Fibroblast of lung (primary cell): ENCODE measurements at regions not wholly inside any gene's neighbourhood (a gene's known extent, or its start where the extent isn't known, plus 50 kb on each side); places are given as distances from the start of the nearest gene placed in this dataset.
"Not testable (repeated sequence)": the region's sequence is repeated elsewhere in the genome, so short reads cannot be mapped to it uniquely, and the experiment has no call there.

Source experiments
- DNase-seq, 2 donors: peaks; one replicate each; pipeline versions ENCODE4 v3.0.0 to v3.0.0-alpha.2; 2010; ENCODE audit warnings: low read depth in 2 of 2
- H2AFZ ChIP-seq: 2 replicates; pipeline ENCODE4 v1.5.1; 2012; ENCODE audit warnings: low read length, control low read depth, inconsistent platforms
- H3K27ac ChIP-seq: 2 replicates; pipeline ENCODE4 v1.5.1; 2011; ENCODE audit warnings: low read length, control low read depth; ENCODE audit not compliant: insufficient read depth
- H3K27me3 ChIP-seq: 2 replicates; pipeline ENCODE4 v1.5.1; 2011; ENCODE audit warnings: mild to moderate bottlenecking, low read length; ENCODE audit not compliant: control insufficient read depth, insufficient read depth
- H3K36me3 ChIP-seq: 2 replicates; pipeline ENCODE4 v1.5.1; 2011; ENCODE audit warnings: low read length; ENCODE audit not compliant: control insufficient read depth, insufficient read depth
- H3K4me1 ChIP-seq: 2 replicates; pipeline ENCODE4 v1.5.1; 2011; ENCODE audit warnings: low read length; ENCODE audit not compliant: control insufficient read depth, insufficient read depth; ENCODE audit errors: extremely low read depth
- H3K4me2 ChIP-seq: 2 replicates; pipeline ENCODE4 v1.5.1; 2011; ENCODE audit warnings: low read length, control low read depth; ENCODE audit not compliant: insufficient read depth; ENCODE audit errors: extremely low read depth
- H3K4me3 ChIP-seq, 4 experiments: fragments of 200-600 bp in 1 of 4; sonication (generic) in 1 of 4; replicated peaks in 1 of 4; 2 replicates each; pipeline ENCODE4 v1.5.1; 2011 to 2016; ENCODE audit warnings: low read length in 4 of 4, low read depth in 3 of 4, mild to moderate bottlenecking in 3 of 4, control low read depth in 2 of 4, inconsistent platforms in 1 of 4, mixed read lengths in 1 of 4; ENCODE audit not compliant: insufficient read depth in 1 of 4; ENCODE audit errors: control extremely low read depth in 1 of 4
- H3K79me2 ChIP-seq: 2 replicates; pipeline ENCODE4 v1.5.1; 2012; ENCODE audit warnings: mild to moderate bottlenecking, low read length, inconsistent platforms; ENCODE audit not compliant: control insufficient read depth, insufficient read depth
- H3K9ac ChIP-seq: 2 replicates; pipeline ENCODE4 v1.5.1; 2011; ENCODE audit warnings: mild to moderate bottlenecking, low read length, control low read depth; ENCODE audit not compliant: insufficient read depth
- H3K9me3 ChIP-seq: 2 replicates; pipeline ENCODE4 v1.5.1; 2012; ENCODE audit warnings: low read depth, low read length; ENCODE audit not compliant: control insufficient read depth, insufficient read depth
- H4K20me1 ChIP-seq: 2 replicates; pipeline ENCODE4 v1.5.1; 2011; ENCODE audit warnings: low read length; ENCODE audit not compliant: control insufficient read depth, insufficient read depth; ENCODE audit errors: extremely low read depth
- EZH2 ChIP-seq: IDR thresholded peaks from 2 replicates; pipeline ENCODE4 v1.5.1; 2012; ENCODE audit warnings: low read length, control low read depth, mild to moderate bottlenecking; ENCODE audit errors: missing control alignments
- TF ChIP-seq, protein P1 (sequence below), 2 donors: IDR thresholded peaks in 1 of 2; conservative IDR thresholded peaks in 1 of 2; 1 replicate in 1 of 2; 2 replicates in 1 of 2; pipeline ENCODE4 v1.5.1; 2011 to 2012; ENCODE audit warnings: low read length in 2 of 2, control low read depth in 1 of 2, inconsistent platforms in 1 of 2, low read depth in 1 of 2, mild to moderate bottlenecking in 1 of 2

DNA sequence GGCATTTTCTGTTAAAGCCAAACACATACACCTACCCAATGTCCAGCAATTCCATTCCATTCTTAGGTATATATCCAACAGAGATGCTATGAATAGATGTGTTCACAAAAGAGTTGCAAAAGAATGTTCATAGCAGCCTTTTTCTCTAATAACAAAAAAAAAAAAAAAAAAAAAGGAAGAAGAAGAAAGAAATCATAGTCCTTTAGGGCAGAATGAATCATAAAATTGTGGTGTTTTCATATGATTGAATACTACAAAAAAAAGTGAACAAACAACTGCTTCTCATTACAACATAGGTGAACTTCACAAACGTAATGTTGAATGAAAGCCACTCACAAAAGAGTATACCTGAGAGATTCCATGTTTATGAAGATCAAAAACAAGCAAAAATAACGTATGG is 66.8 kb upstream of the GRK3 start:
- TF ChIP-seq, protein P1, sequence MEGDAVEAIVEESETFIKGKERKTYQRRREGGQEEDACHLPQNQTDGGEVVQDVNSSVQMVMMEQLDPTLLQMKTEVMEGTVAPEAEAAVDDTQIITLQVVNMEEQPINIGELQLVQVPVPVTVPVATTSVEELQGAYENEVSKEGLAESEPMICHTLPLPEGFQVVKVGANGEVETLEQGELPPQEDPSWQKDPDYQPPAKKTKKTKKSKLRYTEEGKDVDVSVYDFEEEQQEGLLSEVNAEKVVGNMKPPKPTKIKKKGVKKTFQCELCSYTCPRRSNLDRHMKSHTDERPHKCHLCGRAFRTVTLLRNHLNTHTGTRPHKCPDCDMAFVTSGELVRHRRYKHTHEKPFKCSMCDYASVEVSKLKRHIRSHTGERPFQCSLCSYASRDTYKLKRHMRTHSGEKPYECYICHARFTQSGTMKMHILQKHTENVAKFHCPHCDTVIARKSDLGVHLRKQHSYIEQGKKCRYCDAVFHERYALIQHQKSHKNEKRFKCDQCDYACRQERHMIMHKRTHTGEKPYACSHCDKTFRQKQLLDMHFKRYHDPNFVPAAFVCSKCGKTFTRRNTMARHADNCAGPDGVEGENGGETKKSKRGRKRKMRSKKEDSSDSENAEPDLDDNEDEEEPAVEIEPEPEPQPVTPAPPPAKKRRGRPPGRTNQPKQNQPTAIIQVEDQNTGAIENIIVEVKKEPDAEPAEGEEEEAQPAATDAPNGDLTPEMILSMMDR (conservative IDR thresholded peaks at IDR 0.05 in 1 of 2, IDR thresholded peaks at IDR 0.05 in 1 of 2; ENCODE audit: low read depth in 1 of 2, low read length in 2 of 2), result no peak
- no peak for TF ChIP-seq EZH2
- Histone ChIP-seq H3K4me2 (no peak overlapping the region), H3K79me2 (no peaks in the 10 kb centered on the region), H3K9ac (no peak overlapping the region), H3K27me3 (no peaks in the 10 kb centered on the region), H3K27ac (no peak overlapping the region), H3K4me1 (no peaks in the 10 kb centered on the region), H3K36me3 (no peaks in the 10 kb centered on the region), H4K20me1 (no peaks in the 10 kb centered on the region), H3K4me3 (no peak overlapping the region), H2AFZ (no peak overlapping the region), H3K9me3 (no peaks in the 10 kb centered on the region)
- no peak for DNase-seq

DNA sequence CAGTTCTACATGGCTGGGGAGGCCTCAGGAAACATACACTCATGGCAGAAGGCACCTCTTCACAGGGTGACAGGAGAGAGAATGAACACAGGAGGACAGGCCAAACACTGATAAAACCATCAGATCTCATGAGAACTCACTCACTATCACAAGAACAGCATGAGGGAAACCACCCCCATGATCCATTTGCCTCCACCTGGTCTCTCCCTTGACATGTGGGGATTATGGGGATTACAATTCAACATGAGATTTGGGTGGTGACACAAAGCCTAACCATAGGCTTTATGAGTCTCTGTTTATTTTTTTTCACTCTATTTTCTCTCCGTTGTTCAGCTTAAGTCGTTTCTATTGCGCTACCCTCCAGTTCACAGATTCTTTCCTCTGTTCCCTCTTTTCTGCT is 63.8 kb upstream of the GRK3 start:
- not testable (repeated sequence) for H3K4me1 ChIP-seq, H3K4me2 ChIP-seq, H3K79me2 ChIP-seq, H3K9ac ChIP-seq, H3K4me3 ChIP-seq, H3K36me3 ChIP-seq, H4K20me1 ChIP-seq, DNase-seq, H3K9me3 ChIP-seq, H3K27ac ChIP-seq, H2AFZ ChIP-seq, H3K27me3 ChIP-seq

DNA sequence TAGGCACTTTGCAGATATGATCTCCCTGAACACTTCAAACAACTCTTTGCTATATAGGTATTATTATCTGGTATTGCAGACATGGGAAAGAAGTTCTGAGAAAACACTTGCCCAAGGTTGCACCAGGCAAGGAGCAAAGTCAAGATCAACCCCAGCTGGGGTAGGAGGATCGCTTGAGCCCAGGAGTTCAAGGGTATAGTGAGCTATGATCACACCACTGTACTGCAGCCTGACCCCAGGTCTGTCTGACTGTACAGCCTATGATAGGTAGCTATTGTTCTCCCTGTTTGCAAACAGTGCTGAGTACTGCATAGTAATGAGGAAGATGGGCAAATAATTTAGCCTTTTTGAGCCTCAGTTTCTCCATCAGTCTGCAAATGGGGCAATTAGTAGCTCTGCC is 60.5 kb upstream of the GRK3 start:
- DNase-seq, H3K79me2 ChIP-seq, H3K9me3 ChIP-seq, H3K36me3 ChIP-seq, H3K4me1 ChIP-seq, H3K9ac ChIP-seq, H3K4me3 ChIP-seq, H3K4me2 ChIP-seq, H4K20me1 ChIP-seq, H3K27ac ChIP-seq, H2AFZ ChIP-seq, H3K27me3 ChIP-seq: not testable (repeated sequence)

DNA sequence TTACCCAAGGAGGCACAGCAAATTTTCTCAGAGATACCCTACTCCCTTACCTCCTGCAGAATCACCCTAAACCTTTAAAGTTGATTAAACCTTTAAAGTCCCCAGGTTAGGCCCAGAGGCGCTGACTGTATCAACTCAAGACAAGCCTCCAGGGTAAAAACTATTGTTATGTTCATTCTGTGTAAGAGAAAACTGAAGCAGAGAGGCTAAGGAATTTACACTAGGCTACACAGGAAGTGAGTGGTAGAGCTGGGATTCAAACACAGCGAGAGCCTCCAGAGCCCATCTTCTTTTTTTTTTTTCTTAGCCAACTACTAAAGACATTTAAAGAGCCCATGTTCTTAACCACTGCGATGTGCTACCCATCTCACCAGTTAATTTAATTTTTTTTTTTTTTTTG is 56.3 kb upstream of the GRK3 start:
- H3K4me2 ChIP-seq, result no peak overlapping the region
- H3K9me3 ChIP-seq, result no peaks in the 10 kb centered on the region
- H3K9ac ChIP-seq, result no peak overlapping the region
- H4K20me1 ChIP-seq, result no peaks in the 10 kb centered on the region
- no peaks in the 10 kb centered on the region for H3K36me3 ChIP-seq
- no peaks in the 10 kb centered on the region for H3K27me3 ChIP-seq
- H3K79me2 ChIP-seq, result no peaks in the 10 kb centered on the region
- no peak overlapping the region for H3K27ac ChIP-seq
- no peak for DNase-seq
- H3K4me1 ChIP-seq, result no peaks in the 10 kb centered on the region
- TF ChIP-seq, protein P1 (conservative IDR thresholded peaks at IDR 0.05 in 1 of 2, IDR thresholded peaks at IDR 0.05 in 1 of 2; ENCODE audit: low read depth in 1 of 2, low read length in 2 of 2), result no peak
- no peak for TF ChIP-seq EZH2
- no peak overlapping the region for H2AFZ ChIP-seq
- no peak overlapping the region for H3K4me3 ChIP-seq
